ENCODE measurements at regions not wholly inside any gene's neighbourhood (a gene's known extent, or its start where the extent isn't known, plus 50 kb on each side); places are given as distances from the start of the nearest gene placed in this dataset.

GRCh38 chr17:77478899-77479298 is 338.1 kb downstream of the SEC14L1 start:
- peaks cover 29 to 32% of the 10 kb centered on the region in 2 experiments for H3K4me1 ChIP-seq (ENCODE audit: control insufficient read depth in 1 of 2, insufficient read depth in 1 of 2, low read depth in 1 of 2, low read length in 1 of 2)

GRCh38 chr17:77479372-77480198 is 338.8 kb downstream of the SEC14L1 start:
- Histone ChIP-seq H3K36me3 (peaks cover 32% of the 10 kb centered on the region), H3K27ac (peak overlapping the region; percentile 64), H3K4me1 (ENCODE audit: control insufficient read depth in 1 of 2, insufficient read depth in 1 of 2, low read depth in 1 of 2, low read length in 1 of 2) (peaks cover 29 to 31% of the 10 kb centered on the region in 2 experiments), H3K4me3 (ENCODE audit: low read depth in 1 of 2, low read length in 1 of 2) (no peak overlapping the region), H3K9me3 (no peaks in the 10 kb centered on the region), H3K27me3 (no peaks in the 10 kb centered on the region)
- TF ChIP-seq CTCF (IDR thresholded peaks at IDR 0.05), result no peak

More at GRCh38 chr17:77478899-77479298, 338.1 kb downstream of the SEC14L1 start:
- peaks cover 31% of the 10 kb centered on the region for H3K36me3 ChIP-seq
- peak overlapping the region; percentile 64 for H3K27ac ChIP-seq
- H3K27me3 ChIP-seq, result no peaks in the 10 kb centered on the region
- no peak for TF ChIP-seq CTCF (IDR thresholded peaks at IDR 0.05)
- no peaks in the 10 kb centered on the region for H3K9me3 ChIP-seq
- no peak overlapping the region for H3K4me3 ChIP-seq (ENCODE audit: low read depth in 1 of 2, low read length in 1 of 2)

GRCh38 chr17:77480199-77480508 is 339.4 kb downstream of the SEC14L1 start:
- Histone ChIP-seq H3K4me3 (ENCODE audit: low read depth in 1 of 2, low read length in 1 of 2) (no peak overlapping the region), H3K4me1 (ENCODE audit: control insufficient read depth in 1 of 2, insufficient read depth in 1 of 2, low read depth in 1 of 2, low read length in 1 of 2) (peaks cover 24 to 25% of the 10 kb centered on the region in 2 experiments), H3K36me3 (peaks cover 32% of the 10 kb centered on the region), H3K9me3 (no peaks in the 10 kb centered on the region), H3K27me3 (no peaks in the 10 kb centered on the region), H3K27ac (no peak overlapping the region)
- TF ChIP-seq CTCF (IDR thresholded peaks at IDR 0.05), result no peak

- no peak overlapping the region for H3K4me3 ChIP-seq (ENCODE audit: low read depth in 1 of 2, low read length in 1 of 2)
Observed at GRCh38 chr17:77480509-77481215, 339.9 kb downstream of the SEC14L1 start.

More at GRCh38 chr17:77480509-77481215, 339.9 kb downstream of the SEC14L1 start:
- H3K9me3 ChIP-seq, result no peaks in the 10 kb centered on the region
- no peak overlapping the region for H3K27ac ChIP-seq
- no peaks in the 10 kb centered on the region for H3K27me3 ChIP-seq
- TF ChIP-seq CTCF (IDR thresholded peaks at IDR 0.05), result no peak
- H3K36me3 ChIP-seq, result peaks cover 32% of the 10 kb centered on the region
- peaks cover 22 to 23% of the 10 kb centered on the region in 2 experiments for H3K4me1 ChIP-seq (ENCODE audit: control insufficient read depth in 1 of 2, insufficient read depth in 1 of 2, low read depth in 1 of 2, low read length in 1 of 2)

Data from neutrophil (primary cell).